Liver (tissue), 8 donors: ENCODE measurements at regions not wholly inside any gene's neighbourhood (a gene's known extent, or its start where the extent isn't known, plus 50 kb on each side); places are given as distances from the start of the nearest gene placed in this dataset.

ENCODE experiments used
- DNase-seq: peaks from one replicate; pipeline ENCODE4 v3.0.0-alpha.2; 2017; ENCODE audit warnings: low spot score
- H3K27ac ChIP-seq, 2 donors: one replicate each; pipeline ENCODE4 v1.7.0; 2013; ENCODE audit warnings: inconsistent platforms in 2 of 2, low read length in 2 of 2, control low read depth in 1 of 2, low read depth in 1 of 2, mild to moderate bottlenecking in 1 of 2
- H3K27me3 ChIP-seq, 4 donors: one replicate each; pipeline versions ENCODE4 v1.6.1 to v1.7.0; 2013; ENCODE audit warnings: low read length in 3 of 4, inconsistent platforms in 1 of 4, mild to moderate bottlenecking in 1 of 4, moderate library complexity in 1 of 4; ENCODE audit not compliant: control insufficient read depth in 4 of 4, insufficient read depth in 4 of 4
- H3K36me3 ChIP-seq, 4 donors: one replicate each; pipeline versions ENCODE4 v1.6.1 to v1.7.0; 2013; ENCODE audit warnings: low read length in 3 of 4, mild to moderate bottlenecking in 3 of 4, low read depth in 1 of 4, moderate library complexity in 1 of 4; ENCODE audit not compliant: control insufficient read depth in 4 of 4, insufficient read depth in 3 of 4
- H3K4me1 ChIP-seq, 4 donors: one replicate each; pipeline versions ENCODE4 v1.6.1 to v1.7.0; 2013; ENCODE audit warnings: low read length in 3 of 4, mild to moderate bottlenecking in 3 of 4, moderate library complexity in 1 of 4; ENCODE audit not compliant: control insufficient read depth in 4 of 4, insufficient read depth in 4 of 4
- H3K4me3 ChIP-seq, 3 donors: one replicate each; pipeline versions ENCODE4 v1.6.1 to v1.7.0; 2013; ENCODE audit warnings: low read length in 3 of 3, control low read depth in 1 of 3, low read depth in 1 of 3, mild to moderate bottlenecking in 1 of 3
- H3K9ac ChIP-seq, 2 donors: one replicate each; pipeline ENCODE4 v1.7.0; 2013; ENCODE audit warnings: low read length in 2 of 2, mild to moderate bottlenecking in 2 of 2, moderate library complexity in 2 of 2, control low read depth in 1 of 2, low read depth in 1 of 2
- H3K9me3 ChIP-seq, 4 donors: one replicate each; pipeline versions ENCODE4 v1.6.1 to v1.7.0; 2013; ENCODE audit warnings: low read length in 3 of 4; ENCODE audit not compliant: control insufficient read depth in 4 of 4
- EGR1 ChIP-seq, 2 donors: IDR thresholded peaks; 2 replicates each; pipeline ENCODE4 v1.6.1; 2016 to 2018; ENCODE audit warnings: antibody characterized with exemption in 2 of 2, low read depth in 2 of 2
- FOXA1 ChIP-seq: IDR thresholded peaks from 2 replicates; pipeline ENCODE4 v1.6.1; 2016; ENCODE audit warnings: antibody characterized with exemption
- FOXA2 ChIP-seq: IDR thresholded peaks from 2 replicates; pipeline ENCODE4 v1.6.1; 2016; ENCODE audit warnings: antibody characterized with exemption
- GABPA ChIP-seq, 2 donors: IDR thresholded peaks in 1 of 2; conservative IDR thresholded peaks in 1 of 2; 2 replicates each; pipeline ENCODE4 v1.6.1; 2016; ENCODE audit warnings: antibody characterized with exemption in 2 of 2, mild to moderate bottlenecking in 1 of 2, moderate library complexity in 1 of 2
- HNF4A ChIP-seq, 2 donors: conservative IDR thresholded peaks; 2 replicates each; pipeline ENCODE4 v1.6.1; 2016; ENCODE audit warnings: antibody characterized with exemption in 2 of 2, mild to moderate bottlenecking in 2 of 2
- HNF4G ChIP-seq: IDR thresholded peaks from 2 replicates; pipeline ENCODE4 v1.6.1; 2016; ENCODE audit warnings: antibody characterized with exemption
- JUND ChIP-seq, 2 donors: IDR thresholded peaks; 2 replicates each; pipeline ENCODE4 v1.6.1; 2016; ENCODE audit warnings: antibody characterized with exemption in 2 of 2
- NR2F2 ChIP-seq: IDR thresholded peaks from 2 replicates; pipeline ENCODE4 v1.6.1; 2016; ENCODE audit warnings: antibody characterized with exemption
- RAD21 ChIP-seq, 2 donors: IDR thresholded peaks; 2 replicates each; pipeline ENCODE4 v1.6.1; 2016; ENCODE audit warnings: antibody characterized with exemption in 2 of 2, mild to moderate bottlenecking in 2 of 2
- RXRA ChIP-seq, 2 donors: IDR thresholded peaks; 2 replicates each; pipeline ENCODE4 v1.6.1; 2017 to 2018; ENCODE audit warnings: antibody characterized with exemption in 2 of 2, mild to moderate bottlenecking in 1 of 2
- YY1 ChIP-seq: IDR thresholded peaks from 2 replicates; pipeline ENCODE4 v1.6.1; 2016; ENCODE audit warnings: antibody characterized with exemption, mild to moderate bottlenecking
- WGBS: extraction: QIAGEN DNeasy Blood & Tissue Kit; methylation state at CpG from one replicate; pipeline ENCODE4 v1.1.7; 2013; 5-methylcytosine and 5-hydroxymethylcytosine counted together
- TF ChIP-seq, protein P1 (sequence below): IDR thresholded peaks from 2 replicates; pipeline ENCODE4 v1.6.1; 2016; ENCODE audit warnings: antibody characterized with exemption
- TF ChIP-seq, protein P2 (sequence below): IDR thresholded peaks from 2 replicates; pipeline ENCODE4 v1.6.1; 2016; ENCODE audit warnings: antibody characterized with exemption
- TF ChIP-seq, protein P3 (sequence below): fragments of 150-350 bp; IDR thresholded peaks from 2 replicates; pipeline ENCODE4 v1.5.1; 2017; ENCODE audit warnings: improper control_type of control experiment, low read depth, low read length; ENCODE audit not compliant: missing input control
- TF ChIP-seq, protein P4 (sequence below): IDR thresholded peaks from 2 replicates; pipeline ENCODE4 v1.6.1; 2016; ENCODE audit warnings: antibody characterized with exemption
- donor health status: healthy.
- donor health status: healthy.
- donor health status: healthy.
- donor health status: healthy.
- donor health status: healthy.

DNA sequence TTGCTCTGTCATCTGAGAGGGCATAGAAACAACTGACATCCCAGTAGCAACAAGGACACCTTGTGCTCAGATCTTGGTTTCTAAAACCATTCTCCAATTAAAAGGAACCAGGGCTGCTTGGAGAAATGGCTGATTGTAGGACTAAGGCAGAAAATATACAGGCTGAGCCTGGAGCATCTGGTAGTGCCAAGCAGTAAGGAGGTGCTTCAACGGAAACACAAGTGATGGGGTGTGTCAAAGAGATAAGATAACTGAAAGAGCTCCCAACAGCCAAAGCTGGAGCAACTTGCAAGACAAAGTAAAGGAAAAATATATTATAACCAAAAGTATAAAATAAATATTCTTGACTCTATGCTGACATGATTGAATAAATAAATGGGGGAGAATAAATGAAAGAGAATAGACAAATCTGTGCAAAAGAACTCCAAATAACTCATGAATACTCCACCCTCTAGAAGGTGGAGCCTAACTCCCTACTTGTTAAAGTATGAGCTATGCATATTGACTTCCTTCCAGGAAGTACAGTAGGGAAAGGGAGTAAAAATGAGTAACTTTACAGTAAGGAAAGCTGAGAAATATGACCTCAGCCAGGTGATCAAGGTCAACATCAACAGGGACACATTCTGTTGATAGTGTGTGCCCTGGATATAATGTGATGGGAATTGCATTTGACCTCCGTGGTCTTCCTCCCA is 162.4 kb downstream of the NOC3L start:
- Histone ChIP-seq H3K9ac (no peak overlapping the region), H3K27ac (no peak overlapping the region), H3K27me3 (no peaks in the 10 kb centered on the region), H3K4me1 (peaks cover 2 to 4% (median 3%) of the 10 kb centered on the region in 4 donors), H3K4me3 (no peak overlapping the region), H3K9me3 (no peaks in the 10 kb centered on the region), H3K36me3 (no peaks in the 10 kb centered on the region)
- no peak for TF ChIP-seq FOXA1
- TF ChIP-seq HNF4G = no peak
- TF ChIP-seq NR2F2 = no peak
- no peak for TF ChIP-seq RXRA (IDR thresholded peaks at IDR 0.05)
- TF ChIP-seq, protein P1, sequence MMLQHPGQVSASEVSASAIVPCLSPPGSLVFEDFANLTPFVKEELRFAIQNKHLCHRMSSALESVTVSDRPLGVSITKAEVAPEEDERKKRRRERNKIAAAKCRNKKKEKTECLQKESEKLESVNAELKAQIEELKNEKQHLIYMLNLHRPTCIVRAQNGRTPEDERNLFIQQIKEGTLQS = no peak
- TF ChIP-seq GABPA (IDR thresholded peaks at IDR 0.05 in 1 of 2, conservative IDR thresholded peaks at IDR 0.05 in 1 of 2) = no peak
- no peak for TF ChIP-seq FOXA2
- TF ChIP-seq, protein P2, sequence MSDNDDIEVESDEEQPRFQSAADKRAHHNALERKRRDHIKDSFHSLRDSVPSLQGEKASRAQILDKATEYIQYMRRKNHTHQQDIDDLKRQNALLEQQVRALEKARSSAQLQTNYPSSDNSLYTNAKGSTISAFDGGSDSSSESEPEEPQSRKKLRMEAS = no peak
- TF ChIP-seq, protein P3, sequence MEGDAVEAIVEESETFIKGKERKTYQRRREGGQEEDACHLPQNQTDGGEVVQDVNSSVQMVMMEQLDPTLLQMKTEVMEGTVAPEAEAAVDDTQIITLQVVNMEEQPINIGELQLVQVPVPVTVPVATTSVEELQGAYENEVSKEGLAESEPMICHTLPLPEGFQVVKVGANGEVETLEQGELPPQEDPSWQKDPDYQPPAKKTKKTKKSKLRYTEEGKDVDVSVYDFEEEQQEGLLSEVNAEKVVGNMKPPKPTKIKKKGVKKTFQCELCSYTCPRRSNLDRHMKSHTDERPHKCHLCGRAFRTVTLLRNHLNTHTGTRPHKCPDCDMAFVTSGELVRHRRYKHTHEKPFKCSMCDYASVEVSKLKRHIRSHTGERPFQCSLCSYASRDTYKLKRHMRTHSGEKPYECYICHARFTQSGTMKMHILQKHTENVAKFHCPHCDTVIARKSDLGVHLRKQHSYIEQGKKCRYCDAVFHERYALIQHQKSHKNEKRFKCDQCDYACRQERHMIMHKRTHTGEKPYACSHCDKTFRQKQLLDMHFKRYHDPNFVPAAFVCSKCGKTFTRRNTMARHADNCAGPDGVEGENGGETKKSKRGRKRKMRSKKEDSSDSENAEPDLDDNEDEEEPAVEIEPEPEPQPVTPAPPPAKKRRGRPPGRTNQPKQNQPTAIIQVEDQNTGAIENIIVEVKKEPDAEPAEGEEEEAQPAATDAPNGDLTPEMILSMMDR = no peak
- TF ChIP-seq, protein P4, sequence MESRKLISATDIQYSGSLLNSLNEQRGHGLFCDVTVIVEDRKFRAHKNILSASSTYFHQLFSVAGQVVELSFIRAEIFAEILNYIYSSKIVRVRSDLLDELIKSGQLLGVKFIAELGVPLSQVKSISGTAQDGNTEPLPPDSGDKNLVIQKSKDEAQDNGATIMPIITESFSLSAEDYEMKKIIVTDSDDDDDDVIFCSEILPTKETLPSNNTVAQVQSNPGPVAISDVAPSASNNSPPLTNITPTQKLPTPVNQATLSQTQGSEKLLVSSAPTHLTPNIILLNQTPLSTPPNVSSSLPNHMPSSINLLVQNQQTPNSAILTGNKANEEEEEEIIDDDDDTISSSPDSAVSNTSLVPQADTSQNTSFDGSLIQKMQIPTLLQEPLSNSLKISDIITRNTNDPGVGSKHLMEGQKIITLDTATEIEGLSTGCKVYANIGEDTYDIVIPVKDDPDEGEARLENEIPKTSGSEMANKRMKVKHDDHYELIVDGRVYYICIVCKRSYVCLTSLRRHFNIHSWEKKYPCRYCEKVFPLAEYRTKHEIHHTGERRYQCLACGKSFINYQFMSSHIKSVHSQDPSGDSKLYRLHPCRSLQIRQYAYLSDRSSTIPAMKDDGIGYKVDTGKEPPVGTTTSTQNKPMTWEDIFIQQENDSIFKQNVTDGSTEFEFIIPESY = no peak
- WGBS = 81% methylated on average over 2 of the region's 2 CpGs
- DNase-seq = no peak

DNA sequence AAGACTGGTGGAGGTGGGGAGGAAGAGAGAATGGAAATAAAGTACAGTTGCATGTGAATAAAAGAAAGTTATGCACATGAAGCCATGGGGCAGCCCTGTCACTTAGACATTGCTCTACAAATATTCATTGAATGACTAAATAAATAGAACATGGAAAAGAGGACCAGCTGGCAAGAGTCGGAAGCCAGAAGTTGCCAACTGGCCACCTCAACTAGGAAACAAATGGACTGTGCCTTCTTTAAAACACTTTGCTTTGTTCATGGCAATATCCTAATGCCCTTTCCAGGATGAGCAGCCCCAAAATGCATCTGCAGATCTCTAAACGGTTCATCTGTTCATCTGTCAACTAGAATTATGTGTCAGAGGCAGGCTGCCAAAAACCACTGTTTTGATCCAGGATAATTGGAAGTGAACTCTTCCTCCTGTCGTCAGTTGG is 157.3 kb downstream of the NOC3L start:
- no peaks in the 10 kb centered on the region for H3K27me3 ChIP-seq
- H3K36me3 ChIP-seq = no peaks in the 10 kb centered on the region
- no peak for TF ChIP-seq FOXA1
- peak in 1 of 2 donors; percentile 61 for TF ChIP-seq EGR1 (IDR thresholded peaks at IDR 0.05; ENCODE audit: low read depth in 2 of 2)
- no peak for TF ChIP-seq GABPA (IDR thresholded peaks at IDR 0.05 in 1 of 2, conservative IDR thresholded peaks at IDR 0.05 in 1 of 2)
- TF ChIP-seq HNF4A (conservative IDR thresholded peaks at IDR 0.05) = peak; percentile 42 to 63
- TF ChIP-seq, protein P2 = peak; percentile 54
- no peak for TF ChIP-seq HNF4G
- peak in 1 of 2 donors; percentile 38 for TF ChIP-seq RXRA (IDR thresholded peaks at IDR 0.05)
- peak in 1 of 2 donors; percentile 28 for TF ChIP-seq JUND (IDR thresholded peaks at IDR 0.05)
- peak; percentile 41 for TF ChIP-seq YY1
- peak; percentile 15 to 27 for TF ChIP-seq RAD21 (IDR thresholded peaks at IDR 0.05)
- WGBS = 26% methylated on average over 3 of the region's 3 CpGs
- H3K4me1 ChIP-seq = peaks cover 5 to 12% (median 8%) of the 10 kb centered on the region in 4 donors
- no peaks in the 10 kb centered on the region for H3K9me3 ChIP-seq
- DNase-seq = no peak
- no peak overlapping the region for H3K27ac ChIP-seq
- no peak overlapping the region for H3K9ac ChIP-seq
- no peak overlapping the region for H3K4me3 ChIP-seq
